ENCODE measurements at regions not wholly inside any gene's neighbourhood (a gene's known extent, or its start where the extent isn't known, plus 50 kb on each side); places are given as distances from the start of the nearest gene placed in this dataset.

GRCh38 chr11:103849366-103849765 lies 187.1 kb upstream of the DDI1 start (continued):
- TF ChIP-seq ZNF24 (IDR thresholded peaks at IDR 0.05) (no peak), MYNN (CRISPR knock-in tag; IDR thresholded peaks at IDR 0.05; ENCODE audit: low read depth) (no peak), DNMT1 (CRISPR knock-in tag; IDR thresholded peaks at IDR 0.05) (no peak), ZMAT3 (CRISPR knock-in tag; conservative IDR thresholded peaks at IDR 0.05) (no peak)

DNA sequence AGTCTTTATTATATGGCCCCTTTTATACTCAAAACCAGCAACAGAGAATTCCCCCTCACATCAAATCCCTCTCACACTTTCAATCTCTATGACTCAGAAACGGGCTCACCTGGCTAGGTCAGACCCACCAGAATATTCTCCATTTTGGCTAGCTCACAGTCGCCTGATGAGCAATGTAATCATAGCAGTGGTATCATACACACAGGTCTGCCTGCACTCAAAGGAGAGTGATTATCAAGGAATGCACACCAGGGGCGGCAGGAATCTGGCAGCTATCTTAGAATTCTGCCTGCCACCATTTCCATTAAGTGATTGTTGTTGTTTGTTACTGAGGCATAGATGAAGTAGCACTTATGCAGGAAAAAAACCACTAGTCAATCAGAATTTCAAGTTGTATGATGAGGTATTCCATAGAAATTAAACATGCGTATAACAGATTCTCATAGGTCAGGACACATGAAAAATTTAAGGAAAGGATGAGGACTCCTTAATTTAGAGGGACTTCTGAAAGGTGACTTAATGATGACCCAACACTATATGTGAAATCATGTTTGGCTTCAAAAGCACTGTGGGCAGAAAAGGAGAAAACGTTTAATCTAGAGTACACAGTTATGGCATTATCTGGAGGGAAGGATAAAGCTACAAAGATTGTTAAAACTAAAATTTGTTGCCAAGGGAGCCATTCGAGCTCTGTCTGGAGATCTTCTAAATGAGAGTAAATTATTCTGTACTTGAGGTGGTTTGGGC lies 185.8 kb upstream of the DDI1 start:
- POLR2A ChIA-PET: no interaction called here

More for the DNA sequence above, 185.8 kb upstream of the DDI1 start:
- Histone ChIP-seq H3K4me3 (replicated peaks in 1 of 3; ENCODE audit: insufficient read depth in 1 of 3, low read depth in 2 of 3, low read length in 3 of 3) (no peak overlapping the region), H3K4me1 (ENCODE audit: insufficient read depth, low read length) (no peaks in the 10 kb centered on the region), H4K20me1 (ENCODE audit: insufficient read depth, low read length) (no peaks in the 10 kb centered on the region), H2AFZ (ENCODE audit: low read length) (no peak overlapping the region), H3K9ac (ENCODE audit: insufficient read depth, low read depth, low read length) (no peak overlapping the region), H3K79me2 (ENCODE audit: insufficient read depth, low read length) (no peaks in the 10 kb centered on the region), H3K4me2 (ENCODE audit: low read depth, low read length) (no peak overlapping the region), H3K36me3 (replicated peaks in 1 of 2; ENCODE audit: control insufficient read depth in 1 of 2, insufficient read depth in 2 of 2, low read length in 2 of 2) (no peaks in the 10 kb centered on the region), H3K27ac (ENCODE audit: extremely low read length, insufficient read depth, low read length) (no peak overlapping the region), H3K27me3 (ENCODE audit: control insufficient read depth in 1 of 2, insufficient read depth in 2 of 2, low read length in 2 of 2) (no peaks in the 10 kb centered on the region), H3K9me3 (ENCODE audit: low read length) (peaks cover 45% of the 10 kb centered on the region)
- in situ Hi-C loops (cut with HindIII; ENCODE audit: extremely low pct_ligation_motif_present, low pct_unique_long_range_greater_than_20kb) (no loop called here), intact Hi-C loops (cut with micrococcal nuclease; ENCODE audit: unreplicated experiment) (no loop called here)
- ATAC-seq (no peak), FAIRE-seq (no peak), DNase-seq (ENCODE audit: low spot score) (no peak)
- 2% methylated on average over 6 of the region's 6 CpGs for WGBS (ENCODE audit: low lambda C conversion rate)
- no TSS peak for BruUV-seq (replicated peaks)
- TF ChIP-seq HMGA1 (CRISPR knock-in tag; conservative IDR thresholded peaks at IDR 0.05) (no peak), ZNF788 (CRISPR knock-in tag; IDR thresholded peaks at IDR 0.05; ENCODE audit: borderline replicate concordance) (no peak), MTERF4 (CRISPR knock-in tag; IDR thresholded peaks at IDR 0.05) (no peak)
- CTCF ChIA-PET (ENCODE audit: low intra/inter-chr PET ratio, low total read pairs): no interaction called here

All from HepG2 (cell line).